HEK293 (cell line): ENCODE measurements at regions not wholly inside any gene's neighbourhood (a gene's known extent, or its start where the extent isn't known, plus 50 kb on each side); places are given as distances from the start of the nearest gene placed in this dataset.

Source experiments
- CTCF ChIA-PET: fragments of 350-600 bp; formaldehyde crosslinking; extraction: SDS; loops from one replicate; lab custom pipeline; 2021; ENCODE audit warnings: antibody characterized with exemption; lab: Yijun Ruan, JAX
- POLR2A ChIA-PET: fragments of 300-600 bp; formaldehyde crosslinking; extraction: SDS; loops from one replicate; lab custom pipeline; 2020; ENCODE audit warnings: antibody characterized with exemption, inconsistent platforms; lab: Yijun Ruan, JAX
- H3K27ac ChIP-seq: fragments of 200-500 bp; sonication (Bioruptor generic); 2 replicates; pipeline ENCODE4 v1.5.1; 2014; ENCODE audit warnings: low read depth, low read length, control low read depth, inconsistent platforms; ENCODE audit errors: extremely low read depth
- H3K36me3 ChIP-seq, 2 experiments: fragments of 200-500 bp in 1 of 2; sonication (Bioruptor generic) in 1 of 2; 1 replicate in 1 of 2; 2 replicates in 1 of 2; pipeline ENCODE4 v1.5.1; 2014 to 2017; ENCODE audit warnings: inconsistent platforms in 2 of 2, low read length in 2 of 2; ENCODE audit not compliant: control insufficient read depth in 2 of 2, insufficient read depth in 1 of 2
- H3K4me1 ChIP-seq: fragments of 200-500 bp; sonication (Bioruptor generic); 2 replicates; pipeline ENCODE4 v1.5.1; 2014; ENCODE audit warnings: mild to moderate bottlenecking, low read length, inconsistent platforms; ENCODE audit not compliant: control insufficient read depth, insufficient read depth
- H3K4me3 ChIP-seq: 2 replicates; pipeline ENCODE4 v1.5.1; 2011; ENCODE audit warnings: low read depth, mild to moderate bottlenecking, control low read depth, low read length, moderate library complexity
- H3K9me3 ChIP-seq: fragments of 200-500 bp; sonication (Bioruptor generic); 2 replicates; pipeline ENCODE4 v1.5.1; 2014; ENCODE audit warnings: low read depth, low read length, inconsistent platforms; ENCODE audit not compliant: control insufficient read depth, insufficient read depth
- HOXC10 ChIP-seq: sonication (generic); formaldehyde crosslinking; IDR thresholded peaks from 2 replicates; pipeline ENCODE4 v1.8.1; 2023; ENCODE audit warnings: mild to moderate bottlenecking, missing genetic modification reagents
- KLF1 ChIP-seq: fragments of 450-650 bp; formaldehyde crosslinking; IDR thresholded peaks from 2 replicates; pipeline ENCODE4 v1.5.1; 2016; ENCODE audit warnings: missing biosample characterization, missing genetic modification characterization
- KLF16 ChIP-seq: fragments of 450-650 bp; formaldehyde crosslinking; IDR thresholded peaks from 2 replicates; pipeline ENCODE4 v1.5.1; 2017; ENCODE audit warnings: missing biosample characterization, missing genetic modification characterization
- SCRT1 ChIP-seq: fragments of 450-650 bp; formaldehyde crosslinking; IDR thresholded peaks from 2 replicates; pipeline ENCODE4 v1.5.1; 2016; ENCODE audit warnings: missing biosample characterization, missing genetic modification characterization, borderline replicate concordance
- ZNF175 ChIP-seq: fragments of 450-650 bp; formaldehyde crosslinking; IDR thresholded peaks from 2 replicates; pipeline ENCODE4 v1.5.1; 2016; ENCODE audit warnings: missing biosample characterization, missing genetic modification characterization
- ZNF302 ChIP-seq: fragments of 450-650 bp; formaldehyde crosslinking; IDR thresholded peaks from 2 replicates; pipeline ENCODE4 v1.5.1; 2016; ENCODE audit warnings: missing biosample characterization, missing genetic modification characterization, low read depth
- ZNF548 ChIP-seq: fragments of 450-650 bp; formaldehyde crosslinking; IDR thresholded peaks from 2 replicates; pipeline ENCODE4 v1.5.1; 2016; ENCODE audit warnings: missing biosample characterization, missing genetic modification characterization
- ZNF558 ChIP-seq: fragments of 450-650 bp; formaldehyde crosslinking; IDR thresholded peaks from 2 replicates; pipeline ENCODE4 v1.5.1; 2016; ENCODE audit warnings: missing biosample characterization, missing genetic modification characterization
- ZNF560 ChIP-seq: fragments of 450-650 bp; formaldehyde crosslinking; IDR thresholded peaks from 2 replicates; pipeline ENCODE4 v1.5.1; 2017; ENCODE audit warnings: missing biosample characterization, missing genetic modification characterization, borderline replicate concordance
- ZNF629 ChIP-seq: fragments of 450-650 bp; formaldehyde crosslinking; IDR thresholded peaks from 2 replicates; pipeline ENCODE4 v1.5.1; 2017; ENCODE audit warnings: missing biosample characterization, missing genetic modification characterization
- ZNF654 ChIP-seq: fragments of 450-650 bp; formaldehyde crosslinking; IDR thresholded peaks from 2 replicates; pipeline ENCODE4 v1.5.1; 2016; ENCODE audit warnings: low read depth, missing biosample characterization, missing genetic modification characterization
- ZNF701 ChIP-seq: fragments of 450-650 bp; formaldehyde crosslinking; IDR thresholded peaks from 2 replicates; pipeline ENCODE4 v1.5.1; 2016; ENCODE audit warnings: missing biosample characterization, missing genetic modification characterization
- ZSCAN30 ChIP-seq: fragments of 450-650 bp; IDR thresholded peaks from 2 replicates; pipeline ENCODE4 v1.5.1; 2018; ENCODE audit warnings: missing biosample characterization, mild to moderate bottlenecking, missing genetic modification characterization, moderate library complexity
- TF ChIP-seq, protein P1 (sequence below): fragments of 450-650 bp; formaldehyde crosslinking; IDR thresholded peaks from 2 replicates; pipeline ENCODE4 v1.5.1; 2016; ENCODE audit warnings: missing biosample characterization, missing genetic modification characterization
- TF ChIP-seq, protein P2 (sequence below): fragments of 450-650 bp; formaldehyde crosslinking; IDR thresholded peaks from 2 replicates; pipeline ENCODE4 v1.5.1; 2016; ENCODE audit warnings: missing biosample characterization, missing genetic modification characterization
- TF ChIP-seq, protein P3 (sequence below): fragments of 450-650 bp; formaldehyde crosslinking; IDR thresholded peaks from 2 replicates; pipeline ENCODE4 v1.5.1; 2016; ENCODE audit warnings: missing biosample characterization, missing genetic modification characterization
- TF ChIP-seq, protein P4 (sequence below): fragments of 450-650 bp; formaldehyde crosslinking; IDR thresholded peaks from 2 replicates; pipeline ENCODE4 v1.5.1; 2016; ENCODE audit warnings: missing biosample characterization, missing genetic modification characterization

DNA sequence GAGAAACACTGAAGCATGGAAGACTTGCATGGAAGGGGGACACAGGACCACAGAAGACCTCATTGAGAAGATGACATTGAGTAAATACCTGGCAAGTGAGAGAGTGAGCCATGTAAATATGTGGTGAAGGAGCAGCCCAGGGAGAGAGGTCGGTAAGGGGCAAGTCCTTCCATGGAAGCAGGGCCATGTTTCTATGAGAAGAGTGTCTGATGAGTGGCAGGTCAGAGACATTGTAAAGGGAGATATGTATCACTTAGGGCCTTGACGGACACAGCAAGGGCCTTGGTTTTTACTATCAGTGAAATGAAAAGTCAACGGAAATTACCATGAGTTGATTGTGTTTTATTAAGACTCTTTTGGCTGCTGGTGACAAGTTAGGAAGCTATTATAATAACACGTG, 336.4 kb downstream of the PLK2 start:
- Histone ChIP-seq H3K36me3 (no peaks in the 10 kb centered on the region), H3K4me1 (no peaks in the 10 kb centered on the region; the same call in 1 of the 2 replicates), H3K27ac (no peak overlapping the region), H3K9me3 (no peaks in the 10 kb centered on the region), H3K4me3 (no peak overlapping the region)
- POLR2A ChIA-PET, result no interaction called here
- CTCF ChIA-PET, result no interaction called here
- TF ChIP-seq ZNF302 (tag by site-specific recombination) (no peak), ZNF701 (tag by site-specific recombination) (no peak), ZNF175 (tag by site-specific recombination) (no peak), HOXC10 (CRISPR knock-in tag) (no peak)

DNA sequence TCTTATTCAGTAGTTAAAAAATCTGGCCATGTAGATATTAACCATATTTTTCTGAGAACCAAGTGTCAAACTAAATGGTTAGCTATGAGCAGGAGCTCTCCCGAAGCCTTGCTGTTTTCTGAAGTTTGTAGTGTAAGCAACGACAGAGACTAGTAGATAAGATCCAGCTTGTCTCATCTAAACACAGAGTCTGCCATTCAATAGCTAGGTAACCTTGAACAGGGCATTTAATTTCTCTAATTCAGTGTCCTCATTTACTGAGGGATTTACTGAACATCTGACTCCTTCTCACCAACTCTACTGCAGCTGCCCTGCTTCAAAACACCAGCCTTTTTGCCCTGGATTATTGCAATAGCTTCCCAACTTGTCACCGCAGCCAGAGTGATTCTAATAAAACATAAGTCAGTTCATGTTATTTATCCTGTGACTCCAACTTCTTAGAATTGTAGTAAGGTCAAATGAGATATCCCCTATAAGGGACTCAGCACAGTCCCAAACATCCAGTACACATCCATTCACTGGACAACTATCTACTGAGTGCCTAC, 337.0 kb downstream of the PLK2 start:
- Histone ChIP-seq H3K36me3 (no peaks in the 10 kb centered on the region), H3K27ac (no peak overlapping the region), H3K4me1 (no peaks in the 10 kb centered on the region; the same call in 1 of the 2 replicates), H3K4me3 (no peak overlapping the region)
- POLR2A ChIA-PET, result no interaction called here
- CTCF ChIA-PET, result interaction anchor here (0.8 to 1.2 kb wide), 2 partner anchors 338 to 344 kb away, joined by 3 read pairs; no protein-coding TSS in a partner anchor
- no peak for TF ChIP-seq KLF1 (tag by site-specific recombination)
- TF ChIP-seq, protein P1, sequence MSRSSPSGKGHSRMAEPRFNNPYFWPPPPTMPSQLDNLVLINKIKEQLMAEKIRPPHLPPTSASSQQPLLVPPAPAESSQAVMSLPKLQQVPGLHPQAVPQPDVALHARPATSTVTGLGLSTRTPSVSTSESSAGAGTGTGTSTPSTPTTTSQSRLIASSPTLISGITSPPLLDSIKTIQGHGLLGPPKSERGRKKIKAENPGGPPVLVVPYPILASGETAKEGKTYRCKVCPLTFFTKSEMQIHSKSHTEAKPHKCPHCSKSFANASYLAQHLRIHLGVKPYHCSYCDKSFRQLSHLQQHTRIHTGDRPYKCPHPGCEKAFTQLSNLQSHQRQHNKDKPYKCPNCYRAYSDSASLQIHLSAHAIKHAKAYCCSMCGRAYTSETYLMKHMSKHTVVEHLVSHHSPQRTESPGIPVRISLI (tag by site-specific recombination), result no peak
- TF ChIP-seq SCRT1, result no peak
- TF ChIP-seq ZNF560, result no peak
- TF ChIP-seq ZNF629 (tag by site-specific recombination), result no peak
- TF ChIP-seq ZNF654 (tag by site-specific recombination), result no peak
- no peak for TF ChIP-seq ZSCAN30 (tag by site-specific recombination)
- no peak for TF ChIP-seq ZNF558
- TF ChIP-seq ZNF548 (tag by site-specific recombination), result no peak
- TF ChIP-seq, protein P2, sequence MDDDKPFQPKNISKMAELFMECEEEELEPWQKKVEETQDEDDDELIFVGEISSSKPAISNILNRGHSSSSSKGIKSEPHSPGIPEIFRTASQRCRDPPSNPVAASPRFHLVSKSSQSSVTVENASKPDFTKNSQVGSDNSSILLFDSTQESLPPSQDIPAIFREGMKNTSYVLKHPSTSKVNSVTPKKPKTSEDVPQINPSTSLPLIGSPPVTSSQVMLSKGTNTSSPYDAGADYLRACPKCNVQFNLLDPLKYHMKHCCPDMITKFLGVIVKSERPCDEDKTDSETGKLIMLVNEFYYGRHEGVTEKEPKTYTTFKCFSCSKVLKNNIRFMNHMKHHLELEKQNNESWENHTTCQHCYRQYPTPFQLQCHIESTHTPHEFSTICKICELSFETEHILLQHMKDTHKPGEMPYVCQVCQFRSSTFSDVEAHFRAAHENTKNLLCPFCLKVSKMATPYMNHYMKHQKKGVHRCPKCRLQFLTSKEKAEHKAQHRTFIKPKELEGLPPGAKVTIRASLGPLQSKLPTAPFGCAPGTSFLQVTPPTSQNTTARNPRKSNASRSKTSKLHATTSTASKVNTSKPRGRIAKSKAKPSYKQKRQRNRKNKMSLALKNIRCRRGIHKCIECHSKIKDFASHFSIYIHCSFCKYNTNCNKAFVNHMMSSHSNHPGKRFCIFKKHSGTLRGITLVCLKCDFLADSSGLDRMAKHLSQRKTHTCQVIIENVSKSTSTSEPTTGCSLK (tag by site-specific recombination), result no peak
- TF ChIP-seq, protein P3, sequence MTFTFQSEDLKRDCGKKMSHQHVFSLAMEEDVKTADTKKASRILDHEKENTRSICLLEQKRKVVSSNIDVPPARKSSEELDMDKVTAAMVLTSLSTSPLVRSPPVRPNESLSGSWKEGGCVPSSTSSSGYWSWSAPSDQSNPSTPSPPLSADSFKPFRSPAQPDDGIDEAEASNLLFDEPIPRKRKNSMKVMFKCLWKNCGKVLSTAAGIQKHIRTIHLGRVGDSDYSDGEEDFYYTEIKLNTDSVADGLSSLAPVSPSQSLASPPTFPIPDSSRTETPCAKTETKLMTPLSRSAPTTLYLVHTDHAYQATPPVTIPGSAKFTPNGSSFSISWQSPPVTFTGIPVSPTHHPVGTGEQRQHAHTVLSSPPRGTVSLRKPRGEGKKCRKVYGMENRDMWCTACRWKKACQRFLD (tag by site-specific recombination), result no peak
- TF ChIP-seq, all 188 proteins: peak for 0
- H3K9me3 ChIP-seq, result no peaks in the 10 kb centered on the region

DNA sequence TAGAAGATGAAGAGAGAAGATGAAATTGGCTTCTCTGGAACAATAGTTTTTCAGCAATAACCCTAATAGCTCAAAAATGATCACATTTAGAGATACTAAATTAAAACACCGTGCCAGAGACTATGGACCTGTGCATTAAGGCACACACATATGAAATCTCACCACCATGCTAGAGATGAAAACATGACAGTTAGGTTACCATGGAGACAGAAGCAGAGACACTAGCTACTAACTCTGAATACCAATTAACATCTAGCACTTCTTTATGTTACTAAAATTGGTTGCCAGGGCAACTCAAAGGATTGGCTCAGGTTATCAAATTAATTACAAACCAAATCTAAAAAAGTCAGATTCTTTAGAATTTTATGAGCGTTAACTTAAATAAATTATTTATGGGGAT, 337.7 kb downstream of the PLK2 start:
- ChIA-PET POLR2A (no interaction called here), CTCF (interaction anchor here (0.6 to 1.2 kb wide), 4 partner anchors 24 to 824 kb away, joined by 3 read pairs; no protein-coding TSS in a partner anchor)
- no peak overlapping the region for H3K4me3 ChIP-seq
- peaks cover 4% of the 10 kb centered on the region; the same call in 1 of the 2 replicates for H3K4me1 ChIP-seq
- H3K36me3 ChIP-seq, result no peaks in the 10 kb centered on the region
- no peaks in the 10 kb centered on the region for H3K9me3 ChIP-seq
- TF ChIP-seq KLF16 (tag by site-specific recombination), result no peak
- TF ChIP-seq, protein P4, sequence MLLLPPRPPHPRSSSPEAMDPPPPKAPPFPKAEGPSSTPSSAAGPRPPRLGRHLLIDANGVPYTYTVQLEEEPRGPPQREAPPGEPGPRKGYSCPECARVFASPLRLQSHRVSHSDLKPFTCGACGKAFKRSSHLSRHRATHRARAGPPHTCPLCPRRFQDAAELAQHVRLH (tag by site-specific recombination), result no peak
- no peak overlapping the region for H3K27ac ChIP-seq
